ENCODE measurements at regions not wholly inside any gene's neighbourhood (a gene's known extent, or its start where the extent isn't known, plus 50 kb on each side); places are given as distances from the start of the nearest gene placed in this dataset.

DNA sequence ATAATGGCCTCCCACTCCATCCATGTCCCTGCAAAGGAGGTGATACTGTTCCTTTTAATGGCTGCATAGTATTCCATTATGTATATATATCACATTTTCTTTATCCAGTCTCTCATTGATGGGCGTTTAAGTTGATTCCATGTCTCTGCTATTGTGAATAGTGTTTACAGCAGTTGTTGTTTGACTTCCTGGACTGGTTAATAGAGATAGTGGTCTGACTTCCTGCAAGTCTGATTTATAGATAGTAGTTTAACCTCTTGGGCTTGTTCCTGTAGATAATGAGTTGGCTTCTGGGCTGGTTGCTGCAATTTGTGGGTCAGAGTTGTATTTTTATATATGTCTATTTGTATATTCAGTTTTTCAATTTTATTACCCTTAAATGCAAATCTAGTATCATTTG lies 145.4 kb downstream of the ARL6IP6 start:
- no peaks in the 10 kb centered on the region for H3K27me3 ChIP-seq
- no peak overlapping the region for H3K4me3 ChIP-seq
- TF ChIP-seq, protein P1, sequence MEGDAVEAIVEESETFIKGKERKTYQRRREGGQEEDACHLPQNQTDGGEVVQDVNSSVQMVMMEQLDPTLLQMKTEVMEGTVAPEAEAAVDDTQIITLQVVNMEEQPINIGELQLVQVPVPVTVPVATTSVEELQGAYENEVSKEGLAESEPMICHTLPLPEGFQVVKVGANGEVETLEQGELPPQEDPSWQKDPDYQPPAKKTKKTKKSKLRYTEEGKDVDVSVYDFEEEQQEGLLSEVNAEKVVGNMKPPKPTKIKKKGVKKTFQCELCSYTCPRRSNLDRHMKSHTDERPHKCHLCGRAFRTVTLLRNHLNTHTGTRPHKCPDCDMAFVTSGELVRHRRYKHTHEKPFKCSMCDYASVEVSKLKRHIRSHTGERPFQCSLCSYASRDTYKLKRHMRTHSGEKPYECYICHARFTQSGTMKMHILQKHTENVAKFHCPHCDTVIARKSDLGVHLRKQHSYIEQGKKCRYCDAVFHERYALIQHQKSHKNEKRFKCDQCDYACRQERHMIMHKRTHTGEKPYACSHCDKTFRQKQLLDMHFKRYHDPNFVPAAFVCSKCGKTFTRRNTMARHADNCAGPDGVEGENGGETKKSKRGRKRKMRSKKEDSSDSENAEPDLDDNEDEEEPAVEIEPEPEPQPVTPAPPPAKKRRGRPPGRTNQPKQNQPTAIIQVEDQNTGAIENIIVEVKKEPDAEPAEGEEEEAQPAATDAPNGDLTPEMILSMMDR (IDR thresholded peaks at IDR 0.05; ENCODE audit: poor library complexity), result no peak
- TF ChIP-seq EZH2 (IDR thresholded peaks at IDR 0.05; ENCODE audit: borderline replicate concordance) (no peak), EZH2phosphoT487 (IDR thresholded peaks at IDR 0.05; ENCODE audit: low read depth, severe bottlenecking, unreplicated experiment) (no peak)
- H3K27ac ChIP-seq, result no peak overlapping the region
- no peak overlapping the region for H3K4me2 ChIP-seq
- no peaks in the 10 kb centered on the region for H3K9me3 ChIP-seq (ENCODE audit: low read depth)
- DNase-seq (ENCODE audit: low spot score), result no peak
- H3K36me3 ChIP-seq (replicated peaks; ENCODE audit: insufficient read depth, low read depth), result no peaks in the 10 kb centered on the region
- no peaks in the 10 kb centered on the region for H3K79me2 ChIP-seq
- WGBS (ENCODE audit: low lambda C conversion rate, missing lambda C conversion rate), result 80% methylated on average over 1 of the region's 1 CpG
- no peaks in the 10 kb centered on the region for H3K9me2 ChIP-seq (replicated peaks; ENCODE audit: insufficient read depth)
- no peaks in the 10 kb centered on the region for H3K4me1 ChIP-seq (ENCODE audit: insufficient read depth)
- H4K20me1 ChIP-seq (ENCODE audit: insufficient read depth, poor library complexity, severe bottlenecking), result no peaks in the 10 kb centered on the region
- no peak overlapping the region for H2AFZ ChIP-seq

DNA sequence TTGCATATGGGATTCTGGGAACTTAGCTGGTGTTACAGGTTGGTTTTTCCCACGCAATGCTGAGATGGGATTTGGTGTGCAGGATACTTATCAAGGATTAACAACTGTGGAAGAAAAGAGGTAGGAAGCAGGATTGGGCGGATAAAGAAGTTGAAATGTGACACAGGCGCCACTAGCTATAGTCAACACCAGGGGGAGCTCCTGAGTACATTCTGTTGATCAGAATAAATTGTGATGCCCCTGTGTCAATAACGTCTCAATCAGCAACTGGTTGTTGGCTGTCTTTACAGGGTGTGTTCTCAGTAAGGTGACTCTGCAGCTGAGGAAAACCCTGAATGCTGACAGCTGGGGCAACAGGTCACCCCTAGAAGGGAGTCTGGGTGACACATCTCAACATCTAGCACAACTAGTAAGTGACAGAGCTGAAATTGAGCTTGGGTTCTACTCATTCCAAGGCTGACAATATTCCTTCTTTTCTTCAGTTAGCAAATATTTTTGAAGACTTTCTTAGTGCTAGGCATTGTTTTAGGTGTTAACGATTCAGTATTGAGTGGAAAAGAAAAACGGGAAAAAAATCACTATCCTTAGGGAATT lies 143.0 kb downstream of the ARL6IP6 start:
- Histone ChIP-seq H2AFZ (no peak overlapping the region), H3K4me1 (ENCODE audit: insufficient read depth) (no peaks in the 10 kb centered on the region), H3K4me2 (no peak overlapping the region), H4K20me1 (ENCODE audit: insufficient read depth, poor library complexity, severe bottlenecking) (no peaks in the 10 kb centered on the region), H3K9me3 (ENCODE audit: low read depth) (no peaks in the 10 kb centered on the region), H3K27me3 (no peaks in the 10 kb centered on the region), H3K27ac (no peak overlapping the region), H3K79me2 (no peaks in the 10 kb centered on the region), H3K9me2 (replicated peaks; ENCODE audit: insufficient read depth) (no peaks in the 10 kb centered on the region), H3K4me3 (no peak overlapping the region), H3K36me3 (replicated peaks; ENCODE audit: insufficient read depth, low read depth) (no peaks in the 10 kb centered on the region)
- TF ChIP-seq, protein P1 (IDR thresholded peaks at IDR 0.05; ENCODE audit: poor library complexity), result peak; percentile 51
- TF ChIP-seq EZH2phosphoT487 (IDR thresholded peaks at IDR 0.05; ENCODE audit: low read depth, severe bottlenecking, unreplicated experiment) (no peak), EZH2 (IDR thresholded peaks at IDR 0.05; ENCODE audit: borderline replicate concordance) (no peak)
- 84% methylated on average over 6 of the region's 6 CpGs for WGBS (ENCODE audit: low lambda C conversion rate, missing lambda C conversion rate)
- DNase-seq (ENCODE audit: low spot score), result peak; percentile 54

DNA sequence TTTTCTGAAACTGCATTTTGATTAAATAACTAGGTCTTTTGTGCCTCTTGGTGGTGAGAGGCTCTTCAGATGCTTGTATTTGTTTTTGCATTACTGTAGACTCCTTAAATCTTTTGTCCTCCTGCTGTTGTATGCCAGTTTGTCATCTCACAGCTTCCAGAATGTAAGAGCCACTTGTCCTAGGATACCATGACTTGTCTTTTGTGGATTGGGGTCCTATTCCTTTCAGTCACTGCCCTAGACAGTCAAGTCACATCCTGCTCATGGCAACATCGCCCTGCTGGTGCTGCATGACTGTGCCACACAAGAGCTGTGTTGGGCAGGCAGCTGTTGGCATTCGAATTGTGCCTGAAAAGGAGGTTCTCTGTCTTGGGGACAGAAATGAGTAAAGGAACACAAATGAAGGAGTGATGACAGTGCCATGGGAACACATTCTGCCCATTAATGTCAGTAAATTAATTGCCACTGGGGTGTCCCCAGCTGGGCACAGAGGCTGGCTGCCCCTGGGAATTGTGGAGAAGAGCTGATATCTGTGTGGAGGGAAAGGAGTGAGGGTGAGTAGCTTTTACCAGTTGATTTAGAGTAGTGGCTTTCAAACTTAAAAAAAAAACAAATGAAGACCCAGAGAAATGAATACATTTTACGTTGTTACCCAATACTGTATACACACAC lies 140.3 kb downstream of the ARL6IP6 start:
- TF ChIP-seq, protein P1 (IDR thresholded peaks at IDR 0.05; ENCODE audit: poor library complexity), result no peak
- TF ChIP-seq EZH2 (IDR thresholded peaks at IDR 0.05; ENCODE audit: borderline replicate concordance), result no peak
- TF ChIP-seq EZH2phosphoT487 (IDR thresholded peaks at IDR 0.05; ENCODE audit: low read depth, severe bottlenecking, unreplicated experiment), result no peak
- H2AFZ ChIP-seq, result no peak overlapping the region

More for the DNA sequence above, 140.3 kb downstream of the ARL6IP6 start:
- Histone ChIP-seq H3K4me1 (ENCODE audit: insufficient read depth) (no peaks in the 10 kb centered on the region), H3K4me3 (no peak overlapping the region), H3K27me3 (no peaks in the 10 kb centered on the region), H3K36me3 (replicated peaks; ENCODE audit: insufficient read depth, low read depth) (no peaks in the 10 kb centered on the region), H4K20me1 (ENCODE audit: insufficient read depth, poor library complexity, severe bottlenecking) (no peaks in the 10 kb centered on the region), H3K27ac (no peak overlapping the region), H3K79me2 (no peaks in the 10 kb centered on the region), H3K9me3 (ENCODE audit: low read depth) (no peaks in the 10 kb centered on the region), H3K4me2 (no peak overlapping the region), H3K9me2 (replicated peaks; ENCODE audit: insufficient read depth) (no peaks in the 10 kb centered on the region)
- DNase-seq (ENCODE audit: low spot score), result no peak
- WGBS (ENCODE audit: low lambda C conversion rate, missing lambda C conversion rate), result 87% methylated on average over 3 of the region's 3 CpGs
